Spleen (tissue), 11 donors: ENCODE measurements at regions not wholly inside any gene's neighbourhood (a gene's known extent, or its start where the extent isn't known, plus 50 kb on each side); places are given as distances from the start of the nearest gene placed in this dataset.

Experiments
- DNase-seq: peaks from one replicate; pipeline ENCODE4 v3.0.0-alpha.2; 2020
- H3K27ac ChIP-seq, 8 donors: fragments of 200-600 bp; sonication (generic) in 7 of 8; 1 replicate in 4 of 8; 2 replicates in 4 of 8; pipeline versions ENCODE4 v1.5.0 to v1.8.0; 2016 to 2021; ENCODE audit warnings: inconsistent platforms in 4 of 8, mild to moderate bottlenecking in 4 of 8, moderate library complexity in 1 of 8
- H3K27me3 ChIP-seq, 7 donors: fragments of 200-600 bp; sonication (generic) in 6 of 7; replicated peaks in 1 of 7; 1 replicate in 4 of 7; 2 replicates in 3 of 7; pipeline versions ENCODE4 v1.5.0 to v1.8.0; 2016 to 2021; ENCODE audit warnings: inconsistent platforms in 3 of 7, mild to moderate bottlenecking in 1 of 7
- H3K36me3 ChIP-seq, 6 donors: fragments of 200-600 bp; sonication (generic) in 5 of 6; 1 replicate in 4 of 6; 2 replicates in 2 of 6; pipeline versions ENCODE4 v1.5.0 to v1.8.0; 2016 to 2021; ENCODE audit warnings: inconsistent platforms in 2 of 6
- H3K4me1 ChIP-seq, 6 donors: fragments of 200-600 bp; sonication (generic) in 5 of 6; 1 replicate in 3 of 6; 2 replicates in 3 of 6; pipeline versions ENCODE4 v1.5.0 to v1.8.0; 2016 to 2021; ENCODE audit warnings: inconsistent platforms in 3 of 6
- H3K4me3 ChIP-seq, 8 donors: fragments of 200-600 bp; sonication (generic) in 7 of 8; 1 replicate in 4 of 8; 2 replicates in 4 of 8; pipeline versions ENCODE4 v1.5.0 to v1.8.0; 2016 to 2021; ENCODE audit warnings: inconsistent platforms in 4 of 8, mild to moderate bottlenecking in 4 of 8, moderate library complexity in 2 of 8
- H3K9me3 ChIP-seq, 8 donors: fragments of 200-600 bp; sonication (generic) in 7 of 8; 1 replicate in 4 of 8; 2 replicates in 4 of 8; pipeline versions ENCODE4 v1.5.0 to v1.8.0; 2016 to 2021; ENCODE audit warnings: inconsistent platforms in 4 of 8
- POLR2A ChIP-seq, 3 donors: fragments of 450-650 bp; IDR thresholded peaks; one replicate each; pipeline ENCODE4 v1.5.1; 2017; ENCODE audit warnings: antibody characterized with exemption in 3 of 3, mild to moderate bottlenecking in 1 of 3
- POLR2AphosphoS5 ChIP-seq, 3 donors: sonication (generic); formaldehyde crosslinking; IDR thresholded peaks; one replicate each; pipeline ENCODE4 v1.5.1; 2017; ENCODE audit warnings: antibody characterized with exemption in 3 of 3
- WGBS, 5 donors: extraction: QIAGEN DNeasy Blood & Tissue Kit in 3 of 5; methylation state at CpG; one replicate each; pipeline versions ENCODE4 v1.1.5 to v1.1.7; 2013 to 2018; 5-methylcytosine and 5-hydroxymethylcytosine counted together
- intact Hi-C: fragments of 100-400 bp; cut with DNase I; formaldehyde crosslinking; loops from one replicate; pipeline ENCODE4 v1.15.0; 2023; ENCODE audit warnings: low total_unique reads
- TF ChIP-seq, protein P1 (sequence below), 11 experiments: fragments of 200-600 bp in 7 of 11; fragments of 450-650 bp in 4 of 11; sonication (generic) in 4 of 11; IDR thresholded peaks in 8 of 11; conservative IDR thresholded peaks in 3 of 11; 1 replicate in 7 of 11; 2 replicates in 4 of 11; pipeline versions ENCODE4 v1.4.0 to v1.8.0; 2016 to 2021; ENCODE audit warnings: antibody characterized with exemption in 11 of 11, inconsistent platforms in 4 of 11, mild to moderate bottlenecking in 1 of 11
- donor health status: healthy with polysubstance abuse.
- donor health status: DM: no; HTN: no; CAD: no; lungs with moderate emphysema.
- donor health status: DM: no; HTN: no; CAD: no.
- donor health status: Bipolar disorder and iron deficiency.
- donor health status: healthy.
- donor health status: DM: no; HTN: no; CAD: no.
- donor health status: DM: yes; HTN: yes; CAD: no.

DNA sequence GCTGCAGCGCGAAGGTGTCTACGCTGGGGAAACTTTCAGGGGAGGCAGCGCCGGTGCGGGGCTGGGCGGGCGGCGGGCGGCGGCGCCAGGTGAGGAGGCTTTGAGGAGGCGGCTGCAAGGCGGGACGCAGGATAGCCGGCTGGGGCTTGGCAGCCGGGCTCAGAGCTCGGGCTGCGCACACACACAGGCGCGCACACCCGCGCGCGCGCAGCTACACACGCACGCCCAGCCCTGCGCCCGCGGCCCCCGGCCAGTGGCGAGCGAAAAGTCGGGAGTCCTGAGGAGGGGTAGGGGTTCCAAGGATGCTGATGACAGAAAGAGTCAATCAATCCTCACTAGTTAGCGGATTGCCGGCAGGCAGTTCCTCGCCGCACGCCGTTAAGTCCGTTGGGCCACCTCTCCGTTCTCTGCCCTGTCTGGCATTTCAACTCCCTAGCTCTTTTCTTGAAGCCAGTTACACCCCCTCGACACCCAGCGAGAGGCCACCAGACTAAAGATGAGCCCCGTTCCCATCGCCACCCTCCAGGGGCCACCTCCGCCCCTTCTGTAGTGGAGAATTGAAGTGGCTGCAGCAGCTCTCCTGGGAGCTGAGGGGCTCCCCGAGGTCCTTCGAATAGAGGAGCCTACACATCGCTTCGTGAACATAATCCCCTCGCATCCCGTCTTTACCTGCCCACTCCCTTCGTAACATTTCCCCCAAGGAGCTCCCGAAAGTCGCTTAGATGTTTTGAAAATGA lies 1640.3 kb upstream of the C9orf72 start, which contains the start of gene LINGO2:
Gene LINGO2 (minus strand): TSS at position 185 of the 737 bp plus-strand sequence.
- H3K4me3 ChIP-seq = peak within 1 kb of the TSS in 6 of 8 donors; percentile 10 to 61 (median 24)
- intact Hi-C loops = no loop called here
- H3K36me3 ChIP-seq = no peaks in the 10 kb centered on the region
- H3K27ac ChIP-seq = no peak within 1 kb of the TSS
- no peak for DNase-seq
- H3K9me3 ChIP-seq = no peaks in the 10 kb centered on the region
- H3K27me3 ChIP-seq = peaks cover 0 to 90% (median 59%) of the 10 kb centered on the region in 7 donors
- H3K4me1 ChIP-seq = peaks cover 8 to 33% (median 25%) of the 10 kb centered on the region in 6 donors
- WGBS, 5 donors = 2 to 4% (median 3%) methylated on average over 25 to 57 of the region's 57 CpGs
- TF ChIP-seq POLR2AphosphoS5 (IDR thresholded peaks at IDR 0.05) = no peak
- TF ChIP-seq, protein P1, sequence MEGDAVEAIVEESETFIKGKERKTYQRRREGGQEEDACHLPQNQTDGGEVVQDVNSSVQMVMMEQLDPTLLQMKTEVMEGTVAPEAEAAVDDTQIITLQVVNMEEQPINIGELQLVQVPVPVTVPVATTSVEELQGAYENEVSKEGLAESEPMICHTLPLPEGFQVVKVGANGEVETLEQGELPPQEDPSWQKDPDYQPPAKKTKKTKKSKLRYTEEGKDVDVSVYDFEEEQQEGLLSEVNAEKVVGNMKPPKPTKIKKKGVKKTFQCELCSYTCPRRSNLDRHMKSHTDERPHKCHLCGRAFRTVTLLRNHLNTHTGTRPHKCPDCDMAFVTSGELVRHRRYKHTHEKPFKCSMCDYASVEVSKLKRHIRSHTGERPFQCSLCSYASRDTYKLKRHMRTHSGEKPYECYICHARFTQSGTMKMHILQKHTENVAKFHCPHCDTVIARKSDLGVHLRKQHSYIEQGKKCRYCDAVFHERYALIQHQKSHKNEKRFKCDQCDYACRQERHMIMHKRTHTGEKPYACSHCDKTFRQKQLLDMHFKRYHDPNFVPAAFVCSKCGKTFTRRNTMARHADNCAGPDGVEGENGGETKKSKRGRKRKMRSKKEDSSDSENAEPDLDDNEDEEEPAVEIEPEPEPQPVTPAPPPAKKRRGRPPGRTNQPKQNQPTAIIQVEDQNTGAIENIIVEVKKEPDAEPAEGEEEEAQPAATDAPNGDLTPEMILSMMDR (IDR thresholded peaks at IDR 0.05 in 8 of 11, conservative IDR thresholded peaks at IDR 0.05 in 3 of 11) = no peak
- no peak for TF ChIP-seq POLR2A (IDR thresholded peaks at IDR 0.05)

DNA sequence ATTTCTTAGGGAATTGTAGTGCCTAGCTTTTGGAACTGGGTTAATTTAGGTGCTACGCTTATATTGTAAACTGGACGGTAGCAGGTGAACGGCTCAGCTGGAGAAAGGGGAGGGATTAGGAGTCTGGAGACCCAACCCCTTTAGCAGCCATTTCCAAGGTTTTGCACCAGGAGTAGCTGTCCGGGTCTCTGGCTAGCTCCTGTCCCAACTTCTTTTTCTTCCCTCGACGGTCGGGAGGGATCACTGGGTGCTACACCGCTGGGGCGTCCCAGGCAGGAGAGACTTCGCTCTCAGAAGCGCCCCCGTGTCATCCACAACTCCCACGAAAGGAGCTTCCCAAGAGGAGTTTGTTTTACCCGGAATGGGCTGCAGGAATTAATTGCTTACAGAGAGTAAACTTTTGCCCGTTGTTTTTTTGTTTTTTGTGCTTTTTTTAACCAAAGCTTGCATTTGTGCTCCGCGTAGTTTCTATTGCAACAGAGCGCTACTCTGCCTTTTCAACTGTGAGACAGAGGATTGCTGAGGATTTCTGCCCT lies 1640.9 kb upstream of the C9orf72 start:
- WGBS, 5 donors = 2 to 7% (median 4%) methylated on average over 17 to 18 of the region's 18 CpGs
- peak overlapping the region in 1 of 8 donors; percentile 61 for H3K4me3 ChIP-seq
- peaks cover 0 to 86% (median 59%) of the 10 kb centered on the region in 7 donors for H3K27me3 ChIP-seq
- peaks cover 8 to 33% (median 25%) of the 10 kb centered on the region in 6 donors for H3K4me1 ChIP-seq
- H3K9me3 ChIP-seq = no peaks in the 10 kb centered on the region
- H3K27ac ChIP-seq = no peak overlapping the region
- no peaks in the 10 kb centered on the region for H3K36me3 ChIP-seq
- TF ChIP-seq POLR2A (IDR thresholded peaks at IDR 0.05) (no peak), POLR2AphosphoS5 (IDR thresholded peaks at IDR 0.05) (no peak)
- TF ChIP-seq, protein P1 (IDR thresholded peaks at IDR 0.05 in 8 of 11, conservative IDR thresholded peaks at IDR 0.05 in 3 of 11) = no peak
- no peak for DNase-seq
- intact Hi-C loops = no loop called here

DNA sequence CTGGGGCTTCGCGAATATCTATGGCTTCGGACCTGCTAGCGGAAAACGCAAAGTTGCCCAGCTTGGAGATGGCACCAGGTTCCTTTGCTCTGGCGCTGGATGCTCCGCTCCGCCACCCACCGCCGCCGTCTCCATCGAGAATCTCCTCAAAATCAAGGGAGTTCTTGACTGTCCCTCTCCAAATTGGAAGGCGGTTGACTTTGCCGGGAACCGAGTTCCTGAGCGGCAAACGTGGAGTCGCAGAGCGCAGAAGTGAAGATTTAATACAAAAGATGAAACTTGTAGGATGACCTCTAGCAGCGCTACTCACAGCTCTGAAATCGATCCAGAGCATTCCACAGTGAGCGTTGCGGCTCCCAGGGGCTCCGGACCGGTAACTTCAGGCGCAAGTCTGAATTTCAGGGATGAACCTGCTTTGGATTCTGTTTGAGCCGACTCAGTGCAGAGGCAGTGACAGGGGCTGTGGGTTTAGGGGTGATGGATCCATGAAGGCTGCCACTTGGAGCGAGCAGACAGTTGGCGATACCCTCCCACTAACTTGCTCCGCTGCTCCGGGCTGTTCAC lies 1641.5 kb upstream of the C9orf72 start:
- intact Hi-C loops = no loop called here
- peak overlapping the region in 1 of 8 donors; percentile 61 for H3K4me3 ChIP-seq

More for the DNA sequence above, 1641.5 kb upstream of the C9orf72 start:
- no peak for DNase-seq
- 3 to 8% (median 6%) methylated on average over 31 of the region's 31 CpGs for WGBS, 5 donors
- Histone ChIP-seq H3K27ac (no peak overlapping the region), H3K36me3 (no peaks in the 10 kb centered on the region), H3K27me3 (peaks cover 0 to 80% (median 59%) of the 10 kb centered on the region in 7 donors), H3K9me3 (no peaks in the 10 kb centered on the region), H3K4me1 (peaks cover 8 to 33% (median 25%) of the 10 kb centered on the region in 6 donors)
- TF ChIP-seq, protein P1 (IDR thresholded peaks at IDR 0.05 in 8 of 11, conservative IDR thresholded peaks at IDR 0.05 in 3 of 11) = no peak
- TF ChIP-seq POLR2AphosphoS5 (IDR thresholded peaks at IDR 0.05) (no peak), POLR2A (IDR thresholded peaks at IDR 0.05) (no peak)
